ENCODE measurements at regions not wholly inside any gene's neighbourhood (a gene's known extent, or its start where the extent isn't known, plus 50 kb on each side); places are given as distances from the start of the nearest gene placed in this dataset.

DNA sequence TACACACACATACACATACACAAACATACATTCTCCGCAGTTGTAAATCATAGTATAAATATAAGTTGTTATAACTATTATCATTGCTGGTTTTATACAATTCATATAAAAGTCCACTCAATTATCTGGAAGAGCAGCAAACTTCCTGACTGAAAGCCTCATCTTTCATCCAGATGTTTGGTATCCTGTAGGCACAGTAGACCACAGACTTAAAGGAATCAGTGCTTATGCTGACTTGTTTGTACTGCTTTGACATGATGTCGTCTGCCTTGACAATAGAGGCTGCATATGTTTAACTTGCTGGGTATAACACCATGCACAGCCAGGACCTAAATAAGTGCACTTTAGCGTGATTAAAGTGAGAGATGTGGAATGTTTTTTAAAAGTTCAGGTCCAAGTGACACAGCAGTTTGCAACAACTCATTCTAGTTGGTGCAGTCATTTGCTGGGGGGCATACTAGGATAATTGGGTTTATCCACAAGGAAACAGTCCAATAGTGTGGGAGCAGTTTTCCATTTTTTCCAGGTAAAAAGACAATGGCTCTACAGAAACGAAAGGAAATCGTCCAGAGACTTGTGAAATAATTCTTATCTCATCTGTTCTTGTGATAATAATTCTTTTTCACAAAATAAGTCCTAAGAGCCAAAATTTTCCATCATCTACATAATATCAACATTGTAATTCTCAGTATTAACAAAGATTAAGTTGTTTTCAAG lies 110.3 kb upstream of the TSPAN2 start (continued):
- TF ChIP-seq, protein P1, sequence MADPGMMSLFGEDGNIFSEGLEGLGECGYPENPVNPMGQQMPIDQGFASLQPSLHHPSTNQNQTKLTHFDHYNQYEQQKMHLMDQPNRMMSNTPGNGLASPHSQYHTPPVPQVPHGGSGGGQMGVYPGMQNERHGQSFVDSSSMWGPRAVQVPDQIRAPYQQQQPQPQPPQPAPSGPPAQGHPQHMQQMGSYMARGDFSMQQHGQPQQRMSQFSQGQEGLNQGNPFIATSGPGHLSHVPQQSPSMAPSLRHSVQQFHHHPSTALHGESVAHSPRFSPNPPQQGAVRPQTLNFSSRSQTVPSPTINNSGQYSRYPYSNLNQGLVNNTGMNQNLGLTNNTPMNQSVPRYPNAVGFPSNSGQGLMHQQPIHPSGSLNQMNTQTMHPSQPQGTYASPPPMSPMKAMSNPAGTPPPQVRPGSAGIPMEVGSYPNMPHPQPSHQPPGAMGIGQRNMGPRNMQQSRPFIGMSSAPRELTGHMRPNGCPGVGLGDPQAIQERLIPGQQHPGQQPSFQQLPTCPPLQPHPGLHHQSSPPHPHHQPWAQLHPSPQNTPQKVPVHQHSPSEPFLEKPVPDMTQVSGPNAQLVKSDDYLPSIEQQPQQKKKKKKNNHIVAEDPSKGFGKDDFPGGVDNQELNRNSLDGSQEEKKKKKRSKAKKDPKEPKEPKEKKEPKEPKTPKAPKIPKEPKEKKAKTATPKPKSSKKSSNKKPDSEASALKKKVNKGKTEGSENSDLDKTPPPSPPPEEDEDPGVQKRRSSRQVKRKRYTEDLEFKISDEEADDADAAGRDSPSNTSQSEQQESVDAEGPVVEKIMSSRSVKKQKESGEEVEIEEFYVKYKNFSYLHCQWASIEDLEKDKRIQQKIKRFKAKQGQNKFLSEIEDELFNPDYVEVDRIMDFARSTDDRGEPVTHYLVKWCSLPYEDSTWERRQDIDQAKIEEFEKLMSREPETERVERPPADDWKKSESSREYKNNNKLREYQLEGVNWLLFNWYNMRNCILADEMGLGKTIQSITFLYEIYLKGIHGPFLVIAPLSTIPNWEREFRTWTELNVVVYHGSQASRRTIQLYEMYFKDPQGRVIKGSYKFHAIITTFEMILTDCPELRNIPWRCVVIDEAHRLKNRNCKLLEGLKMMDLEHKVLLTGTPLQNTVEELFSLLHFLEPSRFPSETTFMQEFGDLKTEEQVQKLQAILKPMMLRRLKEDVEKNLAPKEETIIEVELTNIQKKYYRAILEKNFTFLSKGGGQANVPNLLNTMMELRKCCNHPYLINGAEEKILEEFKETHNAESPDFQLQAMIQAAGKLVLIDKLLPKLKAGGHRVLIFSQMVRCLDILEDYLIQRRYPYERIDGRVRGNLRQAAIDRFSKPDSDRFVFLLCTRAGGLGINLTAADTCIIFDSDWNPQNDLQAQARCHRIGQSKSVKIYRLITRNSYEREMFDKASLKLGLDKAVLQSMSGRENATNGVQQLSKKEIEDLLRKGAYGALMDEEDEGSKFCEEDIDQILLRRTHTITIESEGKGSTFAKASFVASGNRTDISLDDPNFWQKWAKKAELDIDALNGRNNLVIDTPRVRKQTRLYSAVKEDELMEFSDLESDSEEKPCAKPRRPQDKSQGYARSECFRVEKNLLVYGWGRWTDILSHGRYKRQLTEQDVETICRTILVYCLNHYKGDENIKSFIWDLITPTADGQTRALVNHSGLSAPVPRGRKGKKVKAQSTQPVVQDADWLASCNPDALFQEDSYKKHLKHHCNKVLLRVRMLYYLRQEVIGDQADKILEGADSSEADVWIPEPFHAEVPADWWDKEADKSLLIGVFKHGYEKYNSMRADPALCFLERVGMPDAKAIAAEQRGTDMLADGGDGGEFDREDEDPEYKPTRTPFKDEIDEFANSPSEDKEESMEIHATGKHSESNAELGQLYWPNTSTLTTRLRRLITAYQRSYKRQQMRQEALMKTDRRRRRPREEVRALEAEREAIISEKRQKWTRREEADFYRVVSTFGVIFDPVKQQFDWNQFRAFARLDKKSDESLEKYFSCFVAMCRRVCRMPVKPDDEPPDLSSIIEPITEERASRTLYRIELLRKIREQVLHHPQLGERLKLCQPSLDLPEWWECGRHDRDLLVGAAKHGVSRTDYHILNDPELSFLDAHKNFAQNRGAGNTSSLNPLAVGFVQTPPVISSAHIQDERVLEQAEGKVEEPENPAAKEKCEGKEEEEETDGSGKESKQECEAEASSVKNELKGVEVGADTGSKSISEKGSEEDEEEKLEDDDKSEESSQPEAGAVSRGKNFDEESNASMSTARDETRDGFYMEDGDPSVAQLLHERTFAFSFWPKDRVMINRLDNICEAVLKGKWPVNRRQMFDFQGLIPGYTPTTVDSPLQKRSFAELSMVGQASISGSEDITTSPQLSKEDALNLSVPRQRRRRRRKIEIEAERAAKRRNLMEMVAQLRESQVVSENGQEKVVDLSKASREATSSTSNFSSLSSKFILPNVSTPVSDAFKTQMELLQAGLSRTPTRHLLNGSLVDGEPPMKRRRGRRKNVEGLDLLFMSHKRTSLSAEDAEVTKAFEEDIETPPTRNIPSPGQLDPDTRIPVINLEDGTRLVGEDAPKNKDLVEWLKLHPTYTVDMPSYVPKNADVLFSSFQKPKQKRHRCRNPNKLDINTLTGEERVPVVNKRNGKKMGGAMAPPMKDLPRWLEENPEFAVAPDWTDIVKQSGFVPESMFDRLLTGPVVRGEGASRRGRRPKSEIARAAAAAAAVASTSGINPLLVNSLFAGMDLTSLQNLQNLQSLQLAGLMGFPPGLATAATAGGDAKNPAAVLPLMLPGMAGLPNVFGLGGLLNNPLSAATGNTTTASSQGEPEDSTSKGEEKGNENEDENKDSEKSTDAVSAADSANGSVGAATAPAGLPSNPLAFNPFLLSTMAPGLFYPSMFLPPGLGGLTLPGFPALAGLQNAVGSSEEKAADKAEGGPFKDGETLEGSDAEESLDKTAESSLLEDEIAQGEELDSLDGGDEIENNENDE (IDR thresholded peaks at IDR 0.05; ENCODE audit: insufficient replicate concordance, low read length) = no peak
- TF ChIP-seq CBX5 (IDR thresholded peaks at IDR 0.05; ENCODE audit: low read depth, low read length) (no peak), KDM4A (IDR thresholded peaks at IDR 0.05; ENCODE audit: low read depth, low read length, severe bottlenecking) (no peak), HDAC2 (IDR thresholded peaks at IDR 0.05; ENCODE audit: borderline replicate concordance in 1 of 2, low read depth in 2 of 2, low read length in 2 of 2) (no peak), YY1 (IDR thresholded peaks at IDR 0.05; ENCODE audit: low read depth, low read length) (no peak), SUZ12 (IDR thresholded peaks at IDR 0.05; ENCODE audit: low read length) (no peak), RAD21 (IDR thresholded peaks at IDR 0.05 in 1 of 2, conservative IDR thresholded peaks at IDR 0.05 in 1 of 2; ENCODE audit: low read depth in 2 of 2, low read length in 2 of 2) (no peak)

Measured in H1 (cell line).